Activated CD4-positive, alpha-beta T cell treated with anti-CD3 and anti-CD28 coated beads, Interleukin-2, Interleukin-4, amounts not matched to agents 100 ng/mL and 50 ng/mL, durations not matched to agents 16 hours and 8 hours (primary cell): ENCODE measurements at regions not wholly inside any gene's neighbourhood (a gene's known extent, or its start where the extent isn't known, plus 50 kb on each side); places are given as distances from the start of the nearest gene placed in this dataset.
"Not testable (repeated sequence)": the region's sequence is repeated elsewhere in the genome, so short reads cannot be mapped to it uniquely, and the experiment has no call there.

Experiments used
- DNase-seq: peaks from one replicate; pipeline ENCODE4 v3.0.0-alpha.2; 2020; ENCODE audit warnings: low spot score

- DNase-seq: no peak
Measured at GRCh38 chr2:146804288-146804687, 1040.5 kb upstream of the ACVR2A start.

GRCh38 chr2:146801886-146802285, 1042.9 kb upstream of the ACVR2A start:
- DNase-seq: no peak

- DNase-seq: no peak
Measured at GRCh38 chr2:146786396-146786795, 1058.4 kb upstream of the ACVR2A start.

- no peak for DNase-seq
Measured at GRCh38 chr2:146785101-146785500, 1059.7 kb upstream of the ACVR2A start.

- no peak for DNase-seq
Measured at GRCh38 chr2:146784602-146785001, 1060.2 kb upstream of the ACVR2A start.

GRCh38 chr2:146777181-146777580, 1067.6 kb upstream of the ACVR2A start:
- no peak for DNase-seq

GRCh38 chr2:146776596-146776995, 1068.2 kb upstream of the ACVR2A start:
- DNase-seq: no peak

GRCh38 chr2:146771531-146771930, 1073.3 kb upstream of the ACVR2A start:
- no peak for DNase-seq

GRCh38 chr2:146764301-146764700, 1080.5 kb upstream of the ACVR2A start:
- DNase-seq: no peak

GRCh38 chr2:146762786-146763185, 1082.0 kb upstream of the ACVR2A start:
- DNase-seq: no peak

- DNase-seq: no peak
Measured at GRCh38 chr2:146754606-146755005, 1090.2 kb upstream of the ACVR2A start.

GRCh38 chr2:146748046-146748445, 1096.8 kb upstream of the ACVR2A start:
- no peak for DNase-seq

GRCh38 chr2:146741260-146741659, 1103.6 kb upstream of the ACVR2A start:
- DNase-seq: no peak

GRCh38 chr2:146734821-146735190, 1110.0 kb upstream of the ACVR2A start:
- no peak for DNase-seq

GRCh38 chr2:146734042-146734820, 1110.6 kb upstream of the ACVR2A start:
- DNase-seq: peak; percentile 8

GRCh38 chr2:146730882-146731281, 1113.9 kb upstream of the ACVR2A start:
- no peak for DNase-seq

GRCh38 chr2:146721486-146721885, 1123.3 kb upstream of the ACVR2A start:
- no peak for DNase-seq

GRCh38 chr2:146720170-146720569, 1124.7 kb upstream of the ACVR2A start:
- no peak for DNase-seq

- no peak for DNase-seq
Measured at GRCh38 chr2:146716591-146716990, 1128.2 kb upstream of the ACVR2A start.

GRCh38 chr2:146709004-146709403, 1135.8 kb upstream of the ACVR2A start:
- no peak for DNase-seq

GRCh38 chr2:146701183-146701582, 1143.6 kb upstream of the ACVR2A start:
- DNase-seq: peak; percentile 8

- DNase-seq: no peak
Measured at GRCh38 chr2:146697307-146697706, 1147.5 kb upstream of the ACVR2A start.

GRCh38 chr2:146696787-146697186, 1148.0 kb upstream of the ACVR2A start:
- DNase-seq: not testable (repeated sequence)

GRCh38 chr2:146681991-146682390, 1162.8 kb upstream of the ACVR2A start:
- no peak for DNase-seq
